Right renal pelvis (tissue), 4 donors: ENCODE measurements at regions not wholly inside any gene's neighbourhood (a gene's known extent, or its start where the extent isn't known, plus 50 kb on each side); places are given as distances from the start of the nearest gene placed in this dataset.
"Not testable (repeated sequence)": the region's sequence is repeated elsewhere in the genome, so short reads cannot be mapped to it uniquely, and the experiment has no call there.

Experiments used
- DNase-seq, 4 donors: peaks; one replicate each; pipeline ENCODE4 v3.0.0-alpha.2; 2013; ENCODE audit warnings: low read depth in 4 of 4, low spot score in 3 of 4, missing footprints in 1 of 4

- DNase-seq, result no peak
These were observed 99.2 kb upstream of the PCBD1 start for GRCh38 chr10:70987396-70988130.

- DNase-seq, result not testable (repeated sequence)
These were observed 101.8 kb upstream of the PCBD1 start for GRCh38 chr10:70990156-70990555.

GRCh38 chr10:70990681-70991080 is 102.3 kb upstream of the PCBD1 start:
- DNase-seq, result no peak

GRCh38 chr10:70991140-70992124 is 103.1 kb upstream of the PCBD1 start:
- DNase-seq, result no peak

GRCh38 chr10:70992436-70992835 is 104.1 kb upstream of the PCBD1 start:
- DNase-seq, result no peak

GRCh38 chr10:70993051-70993450 is 104.7 kb upstream of the PCBD1 start:
- DNase-seq, result no peak

- no peak for DNase-seq
These were observed 108.2 kb upstream of the PCBD1 start for GRCh38 chr10:70996549-70996948.

GRCh38 chr10:70997236-70997635 is 108.9 kb upstream of the PCBD1 start:
- DNase-seq, result no peak

- DNase-seq, result no peak
These were observed 109.7 kb upstream of the PCBD1 start for GRCh38 chr10:70998086-70998485.

- DNase-seq, result no peak
These were observed 113.1 kb upstream of the PCBD1 start for GRCh38 chr10:71001470-71001869.

- no peak for DNase-seq
These were observed 116.1 kb upstream of the PCBD1 start for GRCh38 chr10:71004176-71005075.

- DNase-seq, result no peak
These were observed 117.3 kb upstream of the PCBD1 start for GRCh38 chr10:71005337-71006305.

- DNase-seq, result no peak
These were observed 118.1 kb upstream of the PCBD1 start for GRCh38 chr10:71006506-71006905.

- DNase-seq, result no peak
These were observed 119.2 kb upstream of the PCBD1 start for GRCh38 chr10:71007516-71007915.

GRCh38 chr10:71008150-71008549 is 119.8 kb upstream of the PCBD1 start:
- no peak for DNase-seq

GRCh38 chr10:71009126-71009525 is 120.8 kb upstream of the PCBD1 start:
- peak in 1 of 4 donors; percentile 30 for DNase-seq

- no peak for DNase-seq
These were observed 122.4 kb upstream of the PCBD1 start for GRCh38 chr10:71010730-71011129.

GRCh38 chr10:71011141-71011540 is 122.8 kb upstream of the PCBD1 start:
- DNase-seq, result no peak

- no peak for DNase-seq
These were observed 125.8 kb upstream of the PCBD1 start for GRCh38 chr10:71014021-71014805.
